Right ventricle myocardium inferior (tissue), 1 donor: ENCODE measurements at regions not wholly inside any gene's neighbourhood (a gene's known extent, or its start where the extent isn't known, plus 50 kb on each side); places are given as distances from the start of the nearest gene placed in this dataset.
A peak's percentile ranks its signal among the peaks of the same experiment; 100 is the strongest.

Experiments used
- ATAC-seq: fragments of 200-7000 bp; cut with Tn5 transposase; one replicate; pipeline ENCODE4 v1.9.1; 2020; ENCODE audit warnings: mild to moderate bottlenecking, moderate library complexity
- DNase-seq: peaks from one replicate; pipeline ENCODE4 v3.0.0; 2021; ENCODE audit errors: missing footprints
- intact Hi-C: fragments of 100-400 bp; cut with DNase I; formaldehyde crosslinking; loops from one replicate; pipeline ENCODE4 v1.11.0; 2022
- donor health status: DM: no; HTN: yes; CAD: no; lungs with severe emphysema.

DNA sequence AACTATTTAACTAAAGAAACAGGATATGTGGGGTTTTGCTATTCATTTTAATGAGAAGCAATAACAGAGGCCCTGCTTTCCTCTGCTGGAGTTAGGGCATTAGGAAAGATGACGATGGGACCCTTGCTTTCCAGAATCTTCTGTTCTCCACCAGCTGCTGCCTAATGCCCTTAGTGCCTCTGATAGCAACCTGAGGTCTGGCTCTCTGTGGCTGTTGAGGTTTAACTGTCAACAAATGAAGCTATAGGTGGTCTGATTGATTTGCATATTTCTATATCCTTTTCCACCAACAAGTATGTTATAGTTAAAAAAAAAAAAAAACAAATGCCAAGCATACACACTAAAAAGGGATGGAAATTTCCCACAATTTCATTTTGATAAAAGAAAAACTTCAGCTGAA lies 115.1 kb upstream of the NCK2 start:
- no peak for ATAC-seq
- no peak for DNase-seq
- intact Hi-C loops: no loop called here

GRCh38 chr2:105627534-105627933 lies 117.2 kb upstream of the NCK2 start:
- intact Hi-C loops: no loop called here
- DNase-seq (no peak), ATAC-seq (no peak)

GRCh38 chr2:105626966-105627340 lies 117.8 kb upstream of the NCK2 start:
- DNase-seq: no peak
- intact Hi-C loops: no loop called here
- no peak for ATAC-seq

- intact Hi-C loops: no loop called here
- DNase-seq (no peak), ATAC-seq (no peak)
Measured at GRCh38 chr2:105626212-105626965, 118.3 kb upstream of the NCK2 start.

DNA sequence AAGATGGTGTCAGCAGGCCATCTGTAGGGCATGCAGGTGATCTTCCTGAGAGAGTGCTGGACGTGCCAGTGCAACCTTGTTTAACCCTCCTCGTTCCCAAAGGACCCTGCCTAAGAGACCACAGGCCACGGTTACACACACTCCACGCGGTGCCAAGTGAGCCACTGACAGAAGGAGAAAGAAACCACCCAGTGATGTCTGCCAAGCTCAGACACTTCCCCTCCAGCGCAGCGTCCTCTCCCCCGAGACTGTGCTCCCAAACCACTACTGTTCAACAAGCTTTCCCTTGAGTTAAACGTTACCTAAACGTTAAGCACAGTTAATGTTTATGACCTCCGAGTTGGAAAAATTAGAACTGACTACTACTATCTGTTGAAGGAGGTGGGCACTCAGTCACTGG lies 119.1 kb upstream of the NCK2 start:
- no peak for DNase-seq
- intact Hi-C loops: no loop called here
- no peak for ATAC-seq

- intact Hi-C loops: no loop called here
- ATAC-seq: no peak
- DNase-seq: no peak
Measured at GRCh38 chr2:105621038-105621437, 123.7 kb upstream of the NCK2 start.

DNA sequence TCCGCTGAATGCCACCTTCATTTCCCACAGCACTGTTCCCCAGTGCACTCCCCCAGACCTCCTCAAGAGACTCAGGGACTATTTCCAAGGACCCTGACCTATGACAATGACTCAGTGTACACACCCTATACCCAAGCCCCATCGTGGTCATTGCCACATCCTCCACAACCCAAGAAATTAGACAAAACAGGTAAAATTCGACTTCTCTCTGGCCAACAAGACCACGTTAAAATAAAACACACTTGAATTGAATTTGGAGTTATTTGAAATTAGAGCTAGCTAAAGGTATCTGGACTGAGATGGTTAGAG lies 126.4 kb upstream of the NCK2 start:
- ATAC-seq (peak; percentile 20), DNase-seq (no peak)
- intact Hi-C loops: no loop called here

- intact Hi-C loops: no loop called here
- no peak for DNase-seq
- peak; percentile 47 for ATAC-seq
Measured at GRCh38 chr2:105617631-105618350, 126.9 kb upstream of the NCK2 start.

- ATAC-seq: no peak
- intact Hi-C loops: no loop called here
- DNase-seq: no peak
Measured at GRCh38 chr2:105615305-105615704, 129.4 kb upstream of the NCK2 start.

- ATAC-seq (no peak), DNase-seq (no peak)
- intact Hi-C loops: no loop called here
Measured at GRCh38 chr2:105611811-105612424, 132.8 kb upstream of the NCK2 start.

DNA sequence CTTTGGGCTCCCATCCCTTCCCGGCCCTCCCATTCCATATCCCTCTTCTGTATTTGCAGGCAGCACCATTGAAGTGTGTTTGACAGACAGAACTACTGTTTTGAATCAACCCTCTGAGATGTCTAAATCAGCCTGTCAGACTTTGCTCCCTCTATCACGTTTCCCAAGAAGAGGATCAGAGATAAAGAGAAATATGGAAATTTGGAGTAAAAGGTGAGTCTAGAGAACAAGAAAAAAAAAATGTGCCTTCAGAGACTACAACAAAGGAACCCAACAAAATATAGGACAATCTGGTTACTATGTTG lies 133.4 kb upstream of the NCK2 start:
- ATAC-seq (no peak), DNase-seq (no peak)
- intact Hi-C loops: no loop called here

DNA sequence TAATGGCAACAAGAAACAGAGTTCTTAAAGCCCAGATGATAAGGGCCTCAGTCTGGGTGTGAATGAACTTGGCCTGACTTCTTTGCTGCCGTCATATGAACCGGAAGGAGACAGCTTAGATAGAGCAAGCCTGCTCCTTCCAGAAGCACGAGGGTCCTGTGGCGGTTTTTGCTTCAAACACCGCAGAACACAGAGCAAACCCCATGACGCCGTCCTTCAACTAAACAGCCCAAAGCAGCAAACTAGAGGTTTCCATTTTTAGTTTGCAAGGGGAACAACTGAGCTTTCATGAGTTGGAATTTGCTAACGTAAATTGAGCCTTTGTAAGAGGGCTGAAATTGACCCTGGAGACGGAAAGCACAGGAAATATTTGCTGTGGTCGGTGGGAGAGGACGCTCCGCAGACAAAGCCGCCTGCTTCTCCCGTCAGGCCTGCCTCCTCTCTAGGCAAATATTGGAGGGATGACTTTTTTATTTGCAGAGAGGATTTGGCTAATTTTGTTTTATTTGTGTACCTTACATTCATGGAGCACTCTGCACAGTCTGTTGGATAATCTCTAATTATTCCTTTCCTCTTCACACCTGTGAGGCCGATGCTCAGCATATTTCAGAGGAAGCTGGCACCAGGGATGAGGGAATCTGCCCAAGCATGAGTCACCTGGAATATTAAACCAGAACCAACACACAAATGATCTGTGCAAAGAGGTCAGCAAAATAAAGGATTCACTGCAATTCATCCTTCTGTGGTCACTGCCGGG lies 134.0 kb upstream of the NCK2 start:
- intact Hi-C loops: no loop called here
- DNase-seq (no peak), ATAC-seq (no peak)

DNA sequence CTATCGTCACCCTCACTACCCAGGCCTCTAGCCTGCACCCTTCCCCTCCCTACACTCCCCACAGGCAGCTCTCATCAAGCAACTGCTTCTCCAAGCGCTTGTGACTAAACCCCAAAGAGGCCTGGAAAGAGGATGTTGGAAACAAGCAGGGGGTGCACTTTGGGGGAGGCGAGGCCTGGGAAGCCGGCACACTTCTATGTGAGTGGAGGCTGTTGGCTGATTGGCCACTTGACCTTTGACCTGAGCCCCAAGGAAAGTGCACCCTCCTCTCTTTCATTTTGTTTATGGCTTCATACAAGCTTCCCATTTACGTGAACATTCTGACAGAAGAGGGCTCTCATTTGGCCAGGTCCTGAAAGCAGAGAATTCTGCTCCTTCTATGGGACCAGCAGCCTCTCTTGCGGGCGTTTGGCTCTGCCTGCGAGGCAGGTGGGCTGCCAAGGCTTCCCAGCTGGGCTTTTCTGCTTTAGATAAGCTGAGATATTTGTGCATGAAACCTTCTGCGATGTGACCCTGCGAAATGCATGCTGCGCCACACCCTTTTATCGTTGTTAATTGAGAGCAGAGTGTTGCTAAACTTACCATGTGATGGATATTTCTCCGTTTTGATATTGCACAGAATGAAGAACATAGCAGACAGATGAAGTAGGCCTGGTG lies 134.8 kb upstream of the NCK2 start:
- intact Hi-C loops: loop anchor here (10.0 kb wide), 1 partner anchor 135 kb away; the partner anchor contains the start of gene NCK2
- ATAC-seq: no peak
- DNase-seq: no peak

GRCh38 chr2:105607920-105608504 lies 136.7 kb upstream of the NCK2 start:
- ATAC-seq: peak; percentile 80
- intact Hi-C loops: loop anchor here (10.0 kb wide), 1 partner anchor 137 kb away; the partner anchor contains the start of gene NCK2
- no peak for DNase-seq

GRCh38 chr2:105606081-105606480 lies 138.6 kb upstream of the NCK2 start:
- intact Hi-C loops: loop anchor here (10.0 kb wide), 1 partner anchor 139 kb away; the partner anchor contains the start of gene NCK2
- ATAC-seq (no peak), DNase-seq (no peak)

DNA sequence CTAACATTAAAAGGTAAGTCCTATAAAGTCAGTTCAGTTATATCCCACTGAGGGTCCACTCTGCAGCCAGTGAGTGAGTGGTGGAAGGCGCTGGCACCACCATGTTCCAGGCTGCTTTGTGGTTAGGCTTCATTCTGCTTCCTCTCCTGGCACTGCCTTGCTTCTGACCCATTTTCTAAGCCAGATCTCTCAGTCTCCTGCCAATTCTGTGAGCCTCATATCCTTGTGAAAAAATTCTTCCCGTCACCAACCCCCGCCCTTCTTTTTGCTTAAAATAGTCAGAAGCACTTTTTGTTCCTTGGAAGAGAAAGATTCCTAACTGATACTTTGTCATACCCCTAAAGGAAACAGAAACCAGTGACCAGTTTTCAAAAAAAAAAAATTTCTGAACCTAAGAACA lies 139.8 kb upstream of the NCK2 start:
- intact Hi-C loops: loop anchor here (10.0 kb wide), 1 partner anchor 140 kb away; the partner anchor contains the start of gene NCK2
- DNase-seq: no peak
- ATAC-seq: peak; percentile 85

DNA sequence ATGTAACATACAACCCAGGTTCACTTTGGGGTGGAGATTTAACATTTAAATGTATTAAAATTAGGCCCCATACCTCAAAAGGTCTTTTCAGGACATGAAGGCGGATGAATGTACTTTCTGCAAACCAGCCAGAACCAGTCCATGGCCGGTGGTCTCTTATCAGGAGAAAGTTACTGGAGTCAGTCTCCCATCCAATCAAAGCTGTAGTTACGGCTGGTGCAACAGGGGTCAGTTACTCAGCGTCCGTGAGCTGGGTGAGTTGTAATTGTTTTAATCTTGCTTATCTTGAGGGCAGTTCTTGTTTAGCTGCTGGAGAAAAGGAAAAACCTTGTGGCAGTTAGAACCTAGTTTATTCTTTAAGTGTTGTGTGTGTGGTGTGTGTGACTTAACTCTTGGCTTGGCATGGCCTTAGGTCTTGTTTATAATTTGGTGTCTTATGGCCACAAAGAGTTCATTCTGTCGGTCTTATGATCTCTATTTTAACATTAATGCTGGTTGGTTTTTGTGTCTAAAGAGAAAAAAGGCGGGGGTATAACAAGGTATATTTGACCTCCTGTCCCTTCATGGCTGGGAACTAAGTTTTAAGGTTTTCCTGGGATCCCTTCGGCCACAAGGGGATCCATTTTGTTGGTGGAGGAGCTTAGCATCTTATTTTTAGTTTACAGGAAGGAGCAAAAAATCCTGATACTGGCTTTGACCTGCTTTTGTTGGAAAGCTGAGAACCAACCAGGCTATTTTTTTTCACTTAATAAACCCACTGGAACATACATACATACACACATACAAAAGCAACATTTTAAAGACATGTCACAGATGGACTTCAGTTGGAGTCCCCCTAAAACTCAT lies 143.5 kb upstream of the NCK2 start:
- DNase-seq: no peak
- intact Hi-C loops: loop anchor here (10.0 kb wide), 1 partner anchor 144 kb away; the partner anchor contains the start of gene NCK2
- ATAC-seq: no peak

DNA sequence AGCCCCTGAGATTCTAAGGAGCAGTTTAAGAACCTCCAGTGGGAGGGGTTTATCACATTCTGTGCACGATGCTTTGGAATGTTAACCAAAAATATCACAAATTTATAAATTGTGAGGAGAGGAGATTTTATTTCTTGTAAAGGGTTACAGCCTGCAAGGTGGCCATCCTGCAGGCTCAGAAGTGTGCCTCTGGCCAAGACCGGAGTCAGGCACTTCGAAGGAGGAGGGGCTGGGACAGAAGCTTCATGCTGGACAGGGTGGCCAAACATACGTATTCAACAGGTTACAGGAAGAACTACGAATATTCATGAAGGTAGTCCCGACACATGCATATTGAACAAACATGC lies 144.1 kb upstream of the NCK2 start:
- intact Hi-C loops: loop anchor here (10.0 kb wide), 1 partner anchor 144 kb away; the partner anchor contains the start of gene NCK2
- ATAC-seq: no peak

More for the DNA sequence above, 144.1 kb upstream of the NCK2 start:
- no peak for DNase-seq
